Fibroblast of pulmonary artery (primary cell): ENCODE measurements at regions not wholly inside any gene's neighbourhood (a gene's known extent, or its start where the extent isn't known, plus 50 kb on each side); places are given as distances from the start of the nearest gene placed in this dataset.

ENCODE experiments used
- DNase-seq: peaks from one replicate; pipeline ENCODE4 v3.0.0-alpha.2; 2010; ENCODE audit warnings: low read depth
- H3K4me3 ChIP-seq: replicated peaks from 2 replicates; pipeline ENCODE4 v1.5.1; 2011; ENCODE audit warnings: low read depth, mild to moderate bottlenecking, control low read depth, low read length, moderate library complexity
- CTCF ChIP-seq: IDR thresholded peaks from 2 replicates; pipeline ENCODE4 v1.5.1; 2011; ENCODE audit warnings: mild to moderate bottlenecking, control low read depth, low read length, inconsistent platforms; ENCODE audit errors: missing control alignments

- H3K4me3 ChIP-seq: no peak overlapping the region
- peak; percentile 87 for DNase-seq
- no peak for TF ChIP-seq CTCF
These were observed 374.1 kb upstream of the CITED2 start for GRCh38 chr6:139748353-139749146.

GRCh38 chr6:139747154-139747553, 372.7 kb upstream of the CITED2 start:
- no peak for TF ChIP-seq CTCF
- no peak overlapping the region for H3K4me3 ChIP-seq
- DNase-seq: no peak

- no peak for TF ChIP-seq CTCF
- H3K4me3 ChIP-seq: no peak overlapping the region
- no peak for DNase-seq
These were observed 370.4 kb upstream of the CITED2 start for GRCh38 chr6:139744891-139745290.

GRCh38 chr6:139743664-139744437, 369.4 kb upstream of the CITED2 start:
- no peak for TF ChIP-seq CTCF
- peak; percentile 97 for DNase-seq
- no peak overlapping the region for H3K4me3 ChIP-seq

- no peak for DNase-seq
These were observed 368.2 kb upstream of the CITED2 start for GRCh38 chr6:139742671-139743070.

GRCh38 chr6:139738801-139739455, 364.5 kb upstream of the CITED2 start:
- no peak overlapping the region for H3K4me3 ChIP-seq
- DNase-seq: peak; percentile 42
- no peak for TF ChIP-seq CTCF

More at GRCh38 chr6:139742671-139743070, 368.2 kb upstream of the CITED2 start:
- no peak overlapping the region for H3K4me3 ChIP-seq
- no peak for TF ChIP-seq CTCF
